ENCODE measurements at regions not wholly inside any gene's neighbourhood (a gene's known extent, or its start where the extent isn't known, plus 50 kb on each side); places are given as distances from the start of the nearest gene placed in this dataset.
A peak's percentile ranks its signal among the peaks of the same experiment; 100 is the strongest.

- peaks cover 4% of the 10 kb centered on the region in 2 donors for H3K9me3 ChIP-seq
- intact Hi-C loops (cut with DNase I; ENCODE audit: low total_unique reads) = no loop called here
- peaks cover 0 to 4% of the 10 kb centered on the region in 2 donors for H3K4me1 ChIP-seq
- peaks cover 0 to 3% of the 10 kb centered on the region in 2 donors for H3K27me3 ChIP-seq
- no peaks in the 10 kb centered on the region for H3K36me3 ChIP-seq
- DNase-seq (ENCODE audit: low spot score in 2 of 2) = no peak
- H3K27ac ChIP-seq = no peak overlapping the region
- no peak overlapping the region for H3K4me3 ChIP-seq
- TF ChIP-seq CTCF (IDR thresholded peaks at IDR 0.05) (no peak), POLR2AphosphoS5 (IDR thresholded peaks at IDR 0.05) (no peak), POLR2A (IDR thresholded peaks at IDR 0.05) (no peak)
Observed at GRCh38 chr7:422886-423225, 96.8 kb downstream of the PDGFA start.

DNA sequence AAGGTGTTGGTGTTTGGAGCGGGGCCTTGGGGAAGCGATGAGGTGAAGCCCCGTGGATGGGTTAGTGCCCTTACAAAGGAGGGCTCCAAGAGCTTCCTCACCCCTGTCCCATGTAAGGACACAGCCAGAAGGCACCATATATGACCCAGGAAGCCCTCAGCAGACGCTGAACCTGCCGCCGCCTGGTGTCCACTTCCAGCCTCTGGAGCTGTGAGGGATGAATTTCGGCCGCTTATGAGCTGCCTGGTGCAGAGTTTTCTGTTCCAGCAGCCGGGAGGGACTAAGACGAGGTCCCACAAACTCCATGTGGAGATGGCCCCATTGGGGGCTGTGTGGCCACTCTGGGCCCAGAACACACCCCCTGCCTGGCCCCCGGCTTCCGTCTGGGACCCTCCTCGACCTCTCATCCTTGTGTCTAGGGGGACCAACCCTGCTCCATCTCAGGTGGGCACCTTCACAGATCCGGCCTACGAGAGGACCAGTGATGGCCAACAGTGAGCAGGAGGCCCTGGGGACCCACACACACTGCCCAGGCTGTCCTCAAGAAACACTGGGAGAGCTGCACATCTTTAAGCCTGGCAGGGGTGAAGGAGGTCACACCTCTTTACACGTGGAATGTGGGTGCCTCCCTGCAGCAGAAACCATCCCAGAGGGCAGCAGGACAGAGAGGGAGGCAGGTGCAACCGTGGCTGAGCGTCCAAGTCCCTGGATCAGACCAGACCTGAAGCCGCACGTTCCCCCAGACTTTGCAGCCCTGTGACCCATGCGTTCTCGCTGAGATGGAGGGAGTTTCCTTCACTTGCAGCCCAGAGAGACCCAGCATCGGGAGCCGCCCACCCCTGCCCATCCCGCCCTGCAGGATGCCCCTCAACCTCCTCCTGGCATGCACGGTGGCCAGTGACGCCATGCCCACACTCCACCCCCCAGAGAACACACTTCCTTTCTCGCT lies 96.1 kb downstream of the PDGFA start:
- DNase-seq (ENCODE audit: low spot score in 2 of 2) = no peak
- Histone ChIP-seq H3K4me3 (no peak overlapping the region), H3K27ac (no peak overlapping the region), H3K36me3 (no peaks in the 10 kb centered on the region), H3K4me1 (peaks cover 0 to 4% of the 10 kb centered on the region in 2 donors), H3K27me3 (peaks cover 0 to 3% of the 10 kb centered on the region in 2 donors), H3K9me3 (no peaks in the 10 kb centered on the region)
- TF ChIP-seq POLR2AphosphoS5 (IDR thresholded peaks at IDR 0.05) (no peak), CTCF (IDR thresholded peaks at IDR 0.05) (no peak), POLR2A (IDR thresholded peaks at IDR 0.05) (no peak)
- intact Hi-C loops (cut with DNase I; ENCODE audit: low total_unique reads) = no loop called here

DNA sequence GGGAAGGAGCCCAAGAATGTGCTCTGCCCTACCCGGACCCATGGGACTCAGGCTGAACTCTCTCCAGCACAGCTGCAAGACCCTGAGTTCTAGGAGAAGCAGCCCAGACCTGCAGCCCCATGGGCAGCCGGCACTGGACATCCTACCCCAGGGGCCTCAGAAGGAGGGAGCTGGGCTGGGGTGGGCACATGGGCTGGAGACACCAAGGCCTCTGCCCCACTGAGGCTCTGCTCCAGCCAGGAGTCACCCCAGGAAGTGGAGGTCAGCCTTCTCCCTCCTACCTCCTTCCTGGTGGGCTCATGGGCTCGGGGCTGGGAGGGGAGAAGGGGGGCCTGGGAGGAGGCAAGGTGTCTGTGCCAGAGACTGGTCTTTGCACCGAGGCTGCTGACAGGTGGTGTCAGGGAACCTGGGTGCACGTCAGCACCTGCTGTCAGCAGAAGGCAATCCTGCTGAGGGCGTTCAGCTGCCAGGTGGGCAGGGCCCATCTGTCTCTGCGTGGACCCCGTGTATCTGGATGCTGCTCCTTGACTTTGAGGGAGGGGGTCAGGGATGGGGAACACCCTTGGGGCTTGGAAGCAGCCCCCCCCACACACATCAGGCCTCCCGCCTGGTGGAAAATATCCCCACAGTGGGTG lies 95.2 kb downstream of the PDGFA start:
- Histone ChIP-seq H3K27ac (peak overlapping the region in 1 of 2 donors; percentile 72), H3K27me3 (peaks cover 0 to 3% of the 10 kb centered on the region in 2 donors), H3K4me3 (no peak overlapping the region), H3K9me3 (no peaks in the 10 kb centered on the region), H3K4me1 (peaks cover 0 to 4% of the 10 kb centered on the region in 2 donors), H3K36me3 (no peaks in the 10 kb centered on the region)
- TF ChIP-seq CTCF (IDR thresholded peaks at IDR 0.05) (no peak), POLR2AphosphoS5 (IDR thresholded peaks at IDR 0.05) (no peak), POLR2A (IDR thresholded peaks at IDR 0.05) (no peak)
- no peak for DNase-seq (ENCODE audit: low spot score in 2 of 2)
- intact Hi-C loops (cut with DNase I; ENCODE audit: low total_unique reads) = no loop called here

GRCh38 chr7:424961-425793 lies 94.5 kb downstream of the PDGFA start:
- TF ChIP-seq CTCF (IDR thresholded peaks at IDR 0.05) (no peak), POLR2AphosphoS5 (IDR thresholded peaks at IDR 0.05) (no peak), POLR2A (IDR thresholded peaks at IDR 0.05) (no peak)
- H3K36me3 ChIP-seq = no peaks in the 10 kb centered on the region
- H3K9me3 ChIP-seq = no peaks in the 10 kb centered on the region
- peaks cover 0 to 3% of the 10 kb centered on the region in 2 donors for H3K27me3 ChIP-seq
- peak overlapping the region in 1 of 2 donors; percentile 72 for H3K27ac ChIP-seq
- DNase-seq (ENCODE audit: low spot score in 2 of 2) = peak in 1 of 2 donors; percentile 30
- intact Hi-C loops (cut with DNase I; ENCODE audit: low total_unique reads) = no loop called here
- peak overlapping the region in 2 of 3 donors; percentile 6 to 33 for H3K4me3 ChIP-seq
- H3K4me1 ChIP-seq = peaks cover 0 to 4% of the 10 kb centered on the region in 2 donors

All from breast epithelium (tissue), 4 donors.